IPS-20b (cell line): ENCODE measurements at regions not wholly inside any gene's neighbourhood (a gene's known extent, or its start where the extent isn't known, plus 50 kb on each side); places are given as distances from the start of the nearest gene placed in this dataset.
A peak's percentile ranks its signal among the peaks of the same experiment; 100 is the strongest.

ENCODE experiments used
- H3K27ac ChIP-seq: one replicate; pipeline ENCODE4 v1.5.1; 2013; ENCODE audit warnings: low read length
- H3K27me3 ChIP-seq: 2 replicates; pipeline ENCODE4 v1.6.1; 2013; ENCODE audit warnings: mild to moderate bottlenecking, low read length, inconsistent platforms; ENCODE audit not compliant: insufficient read depth
- H3K36me3 ChIP-seq: 2 replicates; pipeline ENCODE4 v1.6.1; 2013; ENCODE audit warnings: low read depth, mild to moderate bottlenecking, inconsistent platforms, low read length, moderate library complexity; ENCODE audit not compliant: insufficient read depth
- H3K4me1 ChIP-seq: 2 replicates; pipeline ENCODE4 v1.6.1; 2013; ENCODE audit warnings: mild to moderate bottlenecking, control low read depth, inconsistent platforms, low read length, moderate library complexity; ENCODE audit not compliant: insufficient read depth
- H3K4me3 ChIP-seq: 2 replicates; pipeline ENCODE4 v1.5.1; 2013; ENCODE audit warnings: mild to moderate bottlenecking, low read length, inconsistent platforms
- H3K9ac ChIP-seq: 2 replicates; pipeline ENCODE4 v1.6.1; 2013; ENCODE audit warnings: low read depth, mild to moderate bottlenecking, inconsistent platforms, low read length, moderate library complexity
- H3K9me3 ChIP-seq: 2 replicates; pipeline ENCODE4 v1.6.1; 2013; ENCODE audit warnings: mild to moderate bottlenecking, low read depth, low read length, inconsistent platforms; ENCODE audit not compliant: insufficient read depth

- H3K9me3 ChIP-seq, result no peaks in the 10 kb centered on the region
- H3K4me3 ChIP-seq, result no peak overlapping the region
- H3K27me3 ChIP-seq, result no peaks in the 10 kb centered on the region
- no peak overlapping the region for H3K9ac ChIP-seq
- H3K36me3 ChIP-seq, result no peaks in the 10 kb centered on the region
- no peak overlapping the region for H3K27ac ChIP-seq
- no peaks in the 10 kb centered on the region for H3K4me1 ChIP-seq
Observed at GRCh38 chr2:122525336-122525735, 769.9 kb downstream of the TSN start.

GRCh38 chr2:122528061-122528460, 772.6 kb downstream of the TSN start:
- peaks cover 8% of the 10 kb centered on the region for H3K4me1 ChIP-seq
- no peaks in the 10 kb centered on the region for H3K36me3 ChIP-seq
- no peak overlapping the region for H3K27ac ChIP-seq
- H3K4me3 ChIP-seq, result no peak overlapping the region
- no peaks in the 10 kb centered on the region for H3K9me3 ChIP-seq
- H3K27me3 ChIP-seq, result no peaks in the 10 kb centered on the region
- no peak overlapping the region for H3K9ac ChIP-seq

- no peak overlapping the region for H3K9ac ChIP-seq
- H3K9me3 ChIP-seq, result no peaks in the 10 kb centered on the region
- no peak overlapping the region for H3K4me3 ChIP-seq
- no peaks in the 10 kb centered on the region for H3K36me3 ChIP-seq
- H3K4me1 ChIP-seq, result peaks cover 8% of the 10 kb centered on the region
- no peaks in the 10 kb centered on the region for H3K27me3 ChIP-seq
- H3K27ac ChIP-seq, result no peak overlapping the region
Observed at GRCh38 chr2:122528958-122529705, 773.7 kb downstream of the TSN start.

GRCh38 chr2:122530814-122531213, 775.4 kb downstream of the TSN start:
- no peaks in the 10 kb centered on the region for H3K36me3 ChIP-seq
- H3K9ac ChIP-seq, result no peak overlapping the region
- no peaks in the 10 kb centered on the region for H3K27me3 ChIP-seq
- H3K27ac ChIP-seq, result no peak overlapping the region
- H3K4me1 ChIP-seq, result peaks cover 8% of the 10 kb centered on the region
- H3K4me3 ChIP-seq, result no peak overlapping the region
- H3K9me3 ChIP-seq, result no peaks in the 10 kb centered on the region

- H3K36me3 ChIP-seq, result no peaks in the 10 kb centered on the region
- H3K9me3 ChIP-seq, result no peaks in the 10 kb centered on the region
- H3K27ac ChIP-seq, result no peak overlapping the region
- no peaks in the 10 kb centered on the region for H3K27me3 ChIP-seq
- H3K4me1 ChIP-seq, result peaks cover 8% of the 10 kb centered on the region
- no peak overlapping the region for H3K4me3 ChIP-seq
- H3K9ac ChIP-seq, result 0 out of 2 replicates have a peak overlapping the region, but pooled peaks have one; percentile 34
Observed at GRCh38 chr2:122531290-122532071, 776.0 kb downstream of the TSN start.

- H3K27me3 ChIP-seq, result no peaks in the 10 kb centered on the region
- H3K9me3 ChIP-seq, result no peaks in the 10 kb centered on the region
- no peak overlapping the region for H3K27ac ChIP-seq
- no peaks in the 10 kb centered on the region for H3K36me3 ChIP-seq
- no peak overlapping the region for H3K9ac ChIP-seq
- H3K4me3 ChIP-seq, result no peak overlapping the region
- peaks cover 8% of the 10 kb centered on the region for H3K4me1 ChIP-seq
Observed at GRCh38 chr2:122532072-122532344, 776.6 kb downstream of the TSN start.

GRCh38 chr2:122532481-122532880, 777.0 kb downstream of the TSN start:
- Histone ChIP-seq H3K9ac (no peak overlapping the region), H3K9me3 (no peaks in the 10 kb centered on the region), H3K27ac (no peak overlapping the region), H3K4me1 (peaks cover 8% of the 10 kb centered on the region), H3K4me3 (no peak overlapping the region), H3K27me3 (no peaks in the 10 kb centered on the region), H3K36me3 (no peaks in the 10 kb centered on the region)

- Histone ChIP-seq H3K9ac (no peak overlapping the region), H3K4me3 (no peak overlapping the region), H3K36me3 (no peaks in the 10 kb centered on the region), H3K9me3 (no peaks in the 10 kb centered on the region), H3K27me3 (no peaks in the 10 kb centered on the region), H3K4me1 (peaks cover 7% of the 10 kb centered on the region), H3K27ac (no peak overlapping the region)
Observed at GRCh38 chr2:122535960-122536505, 780.6 kb downstream of the TSN start.

- H3K4me3 ChIP-seq, result no peak overlapping the region
- H3K9me3 ChIP-seq, result no peaks in the 10 kb centered on the region
- H3K9ac ChIP-seq, result no peak overlapping the region
- no peak overlapping the region for H3K27ac ChIP-seq
- no peaks in the 10 kb centered on the region for H3K36me3 ChIP-seq
- no peaks in the 10 kb centered on the region for H3K27me3 ChIP-seq
- no peaks in the 10 kb centered on the region for H3K4me1 ChIP-seq
Observed at GRCh38 chr2:122539311-122539710, 783.9 kb downstream of the TSN start.

GRCh38 chr2:122539920-122540319, 784.5 kb downstream of the TSN start:
- no peaks in the 10 kb centered on the region for H3K27me3 ChIP-seq
- no peak overlapping the region for H3K9ac ChIP-seq
- no peaks in the 10 kb centered on the region for H3K36me3 ChIP-seq

GRCh38 chr2:122542236-122542635, 786.8 kb downstream of the TSN start:
- Histone ChIP-seq H3K9ac (no peak overlapping the region), H3K27ac (no peak overlapping the region), H3K4me3 (no peak overlapping the region), H3K9me3 (no peaks in the 10 kb centered on the region), H3K27me3 (no peaks in the 10 kb centered on the region), H3K4me1 (no peaks in the 10 kb centered on the region), H3K36me3 (no peaks in the 10 kb centered on the region)

More at GRCh38 chr2:122539920-122540319, 784.5 kb downstream of the TSN start:
- Histone ChIP-seq H3K9me3 (no peaks in the 10 kb centered on the region), H3K27ac (no peak overlapping the region), H3K4me3 (no peak overlapping the region), H3K4me1 (no peaks in the 10 kb centered on the region)

- H3K4me1 ChIP-seq, result no peaks in the 10 kb centered on the region
- no peak overlapping the region for H3K27ac ChIP-seq
- H3K4me3 ChIP-seq, result no peak overlapping the region
- no peak overlapping the region for H3K9ac ChIP-seq
- H3K27me3 ChIP-seq, result no peaks in the 10 kb centered on the region
- no peaks in the 10 kb centered on the region for H3K9me3 ChIP-seq
- H3K36me3 ChIP-seq, result no peaks in the 10 kb centered on the region
Observed at GRCh38 chr2:122542646-122543045, 787.2 kb downstream of the TSN start.
